ENCODE measurements at regions not wholly inside any gene's neighbourhood (a gene's known extent, or its start where the extent isn't known, plus 50 kb on each side); places are given as distances from the start of the nearest gene placed in this dataset.

GRCh38 chr11:134479206-134480135, 67.4 kb upstream of the B3GAT1 start:
- no peak overlapping the region for H3K27ac ChIP-seq (ENCODE audit: low read depth, low read length)
- H2AFZ ChIP-seq (ENCODE audit: low read length), result no peak overlapping the region
- no peak overlapping the region for H3K4me2 ChIP-seq (ENCODE audit: insufficient read depth, low read length)
- no peaks in the 10 kb centered on the region for H3K4me1 ChIP-seq (ENCODE audit: insufficient read depth, low read length)
- DNase-seq (ENCODE audit: insufficient read length, low spot score, missing footprints), result peak; percentile 4
- no peaks in the 10 kb centered on the region for H4K20me1 ChIP-seq (ENCODE audit: insufficient read depth, low read length)
- H3K27me3 ChIP-seq (ENCODE audit: insufficient read depth, low read length), result no peaks in the 10 kb centered on the region
- H3K79me2 ChIP-seq (ENCODE audit: insufficient read depth, low read length), result no peaks in the 10 kb centered on the region
- no peak overlapping the region for H3K4me3 ChIP-seq (ENCODE audit: insufficient read depth, low read length)
- H3K9me3 ChIP-seq (ENCODE audit: low read depth, low read length), result peaks cover 1% of the 10 kb centered on the region
- no peaks in the 10 kb centered on the region for H3K36me3 ChIP-seq (ENCODE audit: insufficient read depth, low read length)
- no peak for TF ChIP-seq CTCF (IDR thresholded peaks at IDR 0.05; ENCODE audit: extremely low read depth, low read depth, low read length)

- H3K4me1 ChIP-seq (ENCODE audit: insufficient read depth, low read length), result no peaks in the 10 kb centered on the region
- no peak overlapping the region for H3K4me2 ChIP-seq (ENCODE audit: insufficient read depth, low read length)
- no peak for DNase-seq (ENCODE audit: insufficient read length, low spot score, missing footprints)
- no peaks in the 10 kb centered on the region for H4K20me1 ChIP-seq (ENCODE audit: insufficient read depth, low read length)
- no peak overlapping the region for H3K27ac ChIP-seq (ENCODE audit: low read depth, low read length)
- no peaks in the 10 kb centered on the region for H3K36me3 ChIP-seq (ENCODE audit: insufficient read depth, low read length)
- no peaks in the 10 kb centered on the region for H3K27me3 ChIP-seq (ENCODE audit: insufficient read depth, low read length)
- TF ChIP-seq CTCF (IDR thresholded peaks at IDR 0.05; ENCODE audit: extremely low read depth, low read depth, low read length), result no peak
- H3K79me2 ChIP-seq (ENCODE audit: insufficient read depth, low read length), result no peaks in the 10 kb centered on the region
- H3K4me3 ChIP-seq (ENCODE audit: insufficient read depth, low read length), result no peak overlapping the region
- H3K9me3 ChIP-seq (ENCODE audit: low read depth, low read length), result peaks cover 1% of the 10 kb centered on the region
- H2AFZ ChIP-seq (ENCODE audit: low read length), result no peak overlapping the region
Measured at GRCh38 chr11:134478611-134479010, 66.6 kb upstream of the B3GAT1 start.

GRCh38 chr11:134478176-134478575, 66.1 kb upstream of the B3GAT1 start:
- Histone ChIP-seq H3K79me2 (ENCODE audit: insufficient read depth, low read length) (no peaks in the 10 kb centered on the region), H3K4me3 (ENCODE audit: insufficient read depth, low read length) (no peak overlapping the region), H2AFZ (ENCODE audit: low read length) (no peak overlapping the region), H3K36me3 (ENCODE audit: insufficient read depth, low read length) (no peaks in the 10 kb centered on the region), H3K4me2 (ENCODE audit: insufficient read depth, low read length) (no peak overlapping the region), H3K9me3 (ENCODE audit: low read depth, low read length) (peaks cover 1% of the 10 kb centered on the region), H4K20me1 (ENCODE audit: insufficient read depth, low read length) (no peaks in the 10 kb centered on the region), H3K4me1 (ENCODE audit: insufficient read depth, low read length) (no peaks in the 10 kb centered on the region), H3K27ac (ENCODE audit: low read depth, low read length) (no peak overlapping the region), H3K27me3 (ENCODE audit: insufficient read depth, low read length) (no peaks in the 10 kb centered on the region)
- no peak for TF ChIP-seq CTCF (IDR thresholded peaks at IDR 0.05; ENCODE audit: extremely low read depth, low read depth, low read length)
- no peak for DNase-seq (ENCODE audit: insufficient read length, low spot score, missing footprints)

GRCh38 chr11:134477486-134477885, 65.4 kb upstream of the B3GAT1 start:
- H3K4me1 ChIP-seq (ENCODE audit: insufficient read depth, low read length), result no peaks in the 10 kb centered on the region
- no peaks in the 10 kb centered on the region for H3K27me3 ChIP-seq (ENCODE audit: insufficient read depth, low read length)
- no peaks in the 10 kb centered on the region for H3K79me2 ChIP-seq (ENCODE audit: insufficient read depth, low read length)
- H3K27ac ChIP-seq (ENCODE audit: low read depth, low read length), result no peak overlapping the region
- no peaks in the 10 kb centered on the region for H3K36me3 ChIP-seq (ENCODE audit: insufficient read depth, low read length)
- no peak overlapping the region for H3K4me3 ChIP-seq (ENCODE audit: insufficient read depth, low read length)
- H2AFZ ChIP-seq (ENCODE audit: low read length), result no peak overlapping the region
- peaks cover 1% of the 10 kb centered on the region for H3K9me3 ChIP-seq (ENCODE audit: low read depth, low read length)
- no peak for TF ChIP-seq CTCF (IDR thresholded peaks at IDR 0.05; ENCODE audit: extremely low read depth, low read depth, low read length)
- H3K4me2 ChIP-seq (ENCODE audit: insufficient read depth, low read length), result no peak overlapping the region
- no peaks in the 10 kb centered on the region for H4K20me1 ChIP-seq (ENCODE audit: insufficient read depth, low read length)
- no peak for DNase-seq (ENCODE audit: insufficient read length, low spot score, missing footprints)

Measured in osteoblast (primary cell).